ENCODE measurements at regions not wholly inside any gene's neighbourhood (a gene's known extent, or its start where the extent isn't known, plus 50 kb on each side); places are given as distances from the start of the nearest gene placed in this dataset.
"Not testable (repeated sequence)": the region's sequence is repeated elsewhere in the genome, so short reads cannot be mapped to it uniquely, and the experiment has no call there.

DNA sequence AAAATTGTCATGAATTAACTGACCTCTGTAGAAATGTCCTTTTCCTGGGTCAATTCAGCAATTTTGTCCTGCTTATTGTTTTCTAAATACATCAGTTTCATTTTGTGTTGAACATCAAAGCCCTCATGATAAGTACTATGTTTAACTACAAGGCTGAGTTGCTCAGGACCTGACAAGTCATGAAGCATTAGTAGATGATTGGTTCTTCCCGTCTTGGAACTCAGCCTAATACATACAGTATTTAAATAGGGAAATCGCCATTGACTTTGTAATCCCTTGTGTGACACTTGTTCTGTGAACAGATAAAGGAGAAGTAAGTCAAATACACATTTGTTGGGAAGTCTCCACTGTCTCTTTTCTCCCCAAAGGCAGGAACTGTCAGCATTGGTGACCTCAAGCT lies 109.6 kb upstream of the POMZP3 start:
- H3K79me2 ChIP-seq (ENCODE audit: control insufficient read depth, insufficient read depth, low read length); BruUV-seq (replicated peaks); H3K9me3 ChIP-seq (replicated peaks; ENCODE audit: control insufficient read depth, insufficient read depth, low read length); H2AFZ ChIP-seq (ENCODE audit: low read depth, low read length); intact Hi-C loops (cut with micrococcal nuclease); H3K9ac ChIP-seq (replicated peaks; ENCODE audit: extremely low read depth, insufficient read depth, low read length); H3K4me2 ChIP-seq (ENCODE audit: insufficient read depth, low read length); CTCF ChIA-PET; H3K4me1 ChIP-seq (ENCODE audit: control insufficient read depth, extremely low read depth, insufficient read depth, low read length); H3K27ac ChIP-seq (ENCODE audit: insufficient read depth, low read depth, low read length); H3K36me3 ChIP-seq (ENCODE audit: control insufficient read depth in 2 of 2, extremely low read depth in 1 of 2, insufficient read depth in 2 of 2, low read length in 2 of 2); POLR2A ChIA-PET; H3K9me1 ChIP-seq (replicated peaks; ENCODE audit: control insufficient read depth, extremely low read depth, insufficient read depth, low read length); dilution Hi-C loops (cut with MboI; ENCODE audit: extremely low pct_ligation_motif_present, low sequenced_read_pairs); H3K27me3 ChIP-seq (ENCODE audit: control insufficient read depth in 2 of 2, insufficient read depth in 2 of 2, low read length in 2 of 2); H3K4me3 ChIP-seq (replicated peaks in 1 of 3; ENCODE audit: insufficient read depth in 1 of 3, low read depth in 1 of 3, low read length in 3 of 3); DNase-seq (ENCODE audit: low read depth, low spot score); H4K20me1 ChIP-seq (replicated peaks; ENCODE audit: control insufficient read depth, extremely low read depth, insufficient read depth, low read length); FAIRE-seq: not testable (repeated sequence)

DNA sequence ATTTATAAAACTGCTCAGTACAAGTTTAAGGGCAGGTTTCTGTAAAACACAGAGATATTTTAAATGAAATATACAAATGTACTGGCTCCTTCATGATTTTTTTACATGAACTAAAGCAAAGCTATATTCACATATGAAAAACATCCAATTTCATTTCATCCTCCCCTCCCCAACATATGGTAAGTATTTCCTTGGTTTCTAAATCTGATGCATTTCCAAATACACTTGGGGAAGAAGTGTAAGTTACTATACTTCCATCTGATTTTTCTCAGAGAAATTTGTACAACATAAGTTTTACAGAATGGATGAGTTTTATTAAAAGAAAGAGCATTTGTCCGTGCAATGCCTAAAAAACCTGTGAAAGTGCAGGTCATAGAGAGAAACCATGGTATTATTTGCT lies 109.0 kb upstream of the POMZP3 start:
- CTCF ChIA-PET; H3K9me1 ChIP-seq (replicated peaks; ENCODE audit: control insufficient read depth, extremely low read depth, insufficient read depth, low read length); H3K27me3 ChIP-seq (ENCODE audit: control insufficient read depth in 2 of 2, insufficient read depth in 2 of 2, low read length in 2 of 2); H3K9me3 ChIP-seq (replicated peaks; ENCODE audit: control insufficient read depth, insufficient read depth, low read length); H3K4me3 ChIP-seq (replicated peaks in 1 of 3; ENCODE audit: insufficient read depth in 1 of 3, low read depth in 1 of 3, low read length in 3 of 3); dilution Hi-C loops (cut with MboI; ENCODE audit: extremely low pct_ligation_motif_present, low sequenced_read_pairs); BruUV-seq (replicated peaks); H3K4me2 ChIP-seq (ENCODE audit: insufficient read depth, low read length); H3K9ac ChIP-seq (replicated peaks; ENCODE audit: extremely low read depth, insufficient read depth, low read length); intact Hi-C loops (cut with micrococcal nuclease); H3K79me2 ChIP-seq (ENCODE audit: control insufficient read depth, insufficient read depth, low read length); H3K27ac ChIP-seq (ENCODE audit: insufficient read depth, low read depth, low read length); DNase-seq (ENCODE audit: low read depth, low spot score); POLR2A ChIA-PET; H3K4me1 ChIP-seq (ENCODE audit: control insufficient read depth, extremely low read depth, insufficient read depth, low read length); FAIRE-seq; H3K36me3 ChIP-seq (ENCODE audit: control insufficient read depth in 2 of 2, extremely low read depth in 1 of 2, insufficient read depth in 2 of 2, low read length in 2 of 2); H2AFZ ChIP-seq (ENCODE audit: low read depth, low read length); H4K20me1 ChIP-seq (replicated peaks; ENCODE audit: control insufficient read depth, extremely low read depth, insufficient read depth, low read length): not testable (repeated sequence)

DNA sequence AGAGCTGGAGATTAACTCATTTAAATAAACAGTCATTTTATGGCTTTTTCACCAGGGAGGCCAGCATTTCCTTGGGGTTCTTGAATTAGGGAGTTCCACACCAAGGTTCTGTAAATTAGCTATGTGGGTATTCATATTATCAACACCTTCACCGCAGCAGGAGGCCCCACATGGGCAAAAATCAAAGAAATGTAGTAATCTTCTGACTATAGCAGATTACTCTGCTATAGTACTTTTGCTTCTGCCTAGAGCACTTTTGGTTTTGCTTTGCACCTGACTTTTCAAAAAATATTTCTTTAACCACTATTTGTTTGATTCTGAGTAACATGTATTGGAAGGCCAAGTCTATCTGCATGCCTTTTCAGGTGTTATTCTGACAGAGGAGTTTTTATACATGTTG lies 108.6 kb upstream of the POMZP3 start:
- intact Hi-C loops (cut with micrococcal nuclease); dilution Hi-C loops (cut with MboI; ENCODE audit: extremely low pct_ligation_motif_present, low sequenced_read_pairs); POLR2A ChIA-PET; BruUV-seq (replicated peaks); H4K20me1 ChIP-seq (replicated peaks; ENCODE audit: control insufficient read depth, extremely low read depth, insufficient read depth, low read length); H3K9me3 ChIP-seq (replicated peaks; ENCODE audit: control insufficient read depth, insufficient read depth, low read length); CTCF ChIA-PET; H3K4me3 ChIP-seq (replicated peaks in 1 of 3; ENCODE audit: insufficient read depth in 1 of 3, low read depth in 1 of 3, low read length in 3 of 3); DNase-seq (ENCODE audit: low read depth, low spot score); H3K9me1 ChIP-seq (replicated peaks; ENCODE audit: control insufficient read depth, extremely low read depth, insufficient read depth, low read length); H3K9ac ChIP-seq (replicated peaks; ENCODE audit: extremely low read depth, insufficient read depth, low read length); H3K36me3 ChIP-seq (ENCODE audit: control insufficient read depth in 2 of 2, extremely low read depth in 1 of 2, insufficient read depth in 2 of 2, low read length in 2 of 2); H3K27me3 ChIP-seq (ENCODE audit: control insufficient read depth in 2 of 2, insufficient read depth in 2 of 2, low read length in 2 of 2); FAIRE-seq; H2AFZ ChIP-seq (ENCODE audit: low read depth, low read length); H3K4me2 ChIP-seq (ENCODE audit: insufficient read depth, low read length); H3K4me1 ChIP-seq (ENCODE audit: control insufficient read depth, extremely low read depth, insufficient read depth, low read length); H3K79me2 ChIP-seq (ENCODE audit: control insufficient read depth, insufficient read depth, low read length); H3K27ac ChIP-seq (ENCODE audit: insufficient read depth, low read depth, low read length): not testable (repeated sequence)

DNA sequence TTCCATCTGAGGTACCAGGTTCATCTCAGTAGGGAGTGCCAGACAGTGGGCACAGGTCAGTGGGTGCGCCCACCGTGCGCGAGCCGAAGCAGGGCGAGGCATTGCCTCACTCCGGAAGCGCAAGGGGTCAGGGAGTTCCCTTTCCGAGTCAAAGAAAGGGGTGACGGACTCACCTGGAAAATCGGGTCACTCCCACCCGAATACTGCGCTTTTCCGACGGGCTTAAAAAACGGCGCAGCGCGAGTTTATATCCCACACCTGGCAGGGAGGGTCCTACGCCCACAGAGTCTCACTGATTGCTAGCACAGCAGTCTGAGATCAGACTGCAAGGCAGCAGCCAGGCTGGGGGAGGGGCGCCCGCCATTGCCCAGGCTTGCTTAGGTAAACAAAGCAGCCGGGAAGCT lies 101.5 kb upstream of the POMZP3 start:
- H3K9me1 ChIP-seq (replicated peaks; ENCODE audit: control insufficient read depth, extremely low read depth, insufficient read depth, low read length); BruUV-seq (replicated peaks); H3K9me3 ChIP-seq (replicated peaks; ENCODE audit: control insufficient read depth, insufficient read depth, low read length); POLR2A ChIA-PET; dilution Hi-C loops (cut with MboI; ENCODE audit: extremely low pct_ligation_motif_present, low sequenced_read_pairs); H3K27me3 ChIP-seq (ENCODE audit: control insufficient read depth in 2 of 2, insufficient read depth in 2 of 2, low read length in 2 of 2); H3K9ac ChIP-seq (replicated peaks; ENCODE audit: extremely low read depth, insufficient read depth, low read length); intact Hi-C loops (cut with micrococcal nuclease); H3K4me2 ChIP-seq (ENCODE audit: insufficient read depth, low read length); CTCF ChIA-PET; FAIRE-seq; H4K20me1 ChIP-seq (replicated peaks; ENCODE audit: control insufficient read depth, extremely low read depth, insufficient read depth, low read length); H3K4me3 ChIP-seq (replicated peaks in 1 of 3; ENCODE audit: insufficient read depth in 1 of 3, low read depth in 1 of 3, low read length in 3 of 3); H3K4me1 ChIP-seq (ENCODE audit: control insufficient read depth, extremely low read depth, insufficient read depth, low read length); H2AFZ ChIP-seq (ENCODE audit: low read depth, low read length); H3K27ac ChIP-seq (ENCODE audit: insufficient read depth, low read depth, low read length); DNase-seq (ENCODE audit: low read depth, low spot score); H3K36me3 ChIP-seq (ENCODE audit: control insufficient read depth in 2 of 2, extremely low read depth in 1 of 2, insufficient read depth in 2 of 2, low read length in 2 of 2); H3K79me2 ChIP-seq (ENCODE audit: control insufficient read depth, insufficient read depth, low read length): not testable (repeated sequence)

Measured in endothelial cell of umbilical vein (primary cell).